PFSK-1 (cell line): ENCODE measurements at regions not wholly inside any gene's neighbourhood (a gene's known extent, or its start where the extent isn't known, plus 50 kb on each side); places are given as distances from the start of the nearest gene placed in this dataset.

ENCODE experiments used
- FOXP2 ChIP-seq: optimal IDR thresholded peaks from 2 replicates; pipeline ENCODE3; 2011; ENCODE audit warnings: borderline replicate concordance, control low read depth, inconsistent platforms; ENCODE audit not compliant: insufficient read depth; ENCODE audit errors: extremely low read length, extremely low read depth
- POLR2AphosphoS5 ChIP-seq: IDR thresholded peaks from 2 replicates; pipeline ENCODE4 v1.6.1; 2012; ENCODE audit warnings: low read depth, mild to moderate bottlenecking, control low read depth, low read length, moderate library complexity
- REST ChIP-seq, 2 experiments: IDR thresholded peaks; 2 replicates each; pipeline versions ENCODE4 v1.6.1 to v1.8.0; 2011 to 2012; ENCODE audit warnings: low read depth in 2 of 2, low read length in 2 of 2, control low read depth in 1 of 2, inconsistent platforms in 1 of 2, mild to moderate bottlenecking in 1 of 2, moderate library complexity in 1 of 2; ENCODE audit not compliant: insufficient read depth in 1 of 2
- SIN3A ChIP-seq: IDR thresholded peaks from 2 replicates; pipeline ENCODE4 v1.6.1; 2012; ENCODE audit warnings: mild to moderate bottlenecking, low read length, moderate library complexity, borderline replicate concordance; ENCODE audit not compliant: insufficient read depth
- TAF1 ChIP-seq: IDR thresholded peaks from 2 replicates; pipeline ENCODE4 v1.6.1; 2012; ENCODE audit warnings: low read length, control low read depth, borderline replicate concordance; ENCODE audit not compliant: insufficient read depth

- TF ChIP-seq TAF1 (no peak), SIN3A (no peak), POLR2AphosphoS5 (no peak)
Measured at GRCh38 chr18:65326805-65327204, 424.0 kb upstream of the CDH7 start.

- no peak for TF ChIP-seq REST (IDR thresholded peaks at IDR 0.05; ENCODE audit: insufficient read depth in 1 of 2, low read depth in 2 of 2, low read length in 2 of 2)
- no peak for TF ChIP-seq TAF1
- no peak for TF ChIP-seq SIN3A
- TF ChIP-seq FOXP2 = no peak
- TF ChIP-seq POLR2AphosphoS5 = no peak
Measured at GRCh38 chr18:65322895-65323294, 427.9 kb upstream of the CDH7 start.

- TF ChIP-seq REST (IDR thresholded peaks at IDR 0.05; ENCODE audit: insufficient read depth in 1 of 2, low read depth in 2 of 2, low read length in 2 of 2) (no peak), TAF1 (no peak), SIN3A (no peak), FOXP2 (no peak), POLR2AphosphoS5 (no peak)
Measured at GRCh38 chr18:65298422-65298821, 452.4 kb upstream of the CDH7 start.

- TF ChIP-seq SIN3A (no peak), POLR2AphosphoS5 (no peak), REST (IDR thresholded peaks at IDR 0.05; ENCODE audit: insufficient read depth in 1 of 2, low read depth in 2 of 2, low read length in 2 of 2) (no peak), TAF1 (no peak), FOXP2 (no peak)
Measured at GRCh38 chr18:65288908-65289307, 461.9 kb upstream of the CDH7 start.

- TF ChIP-seq REST (IDR thresholded peaks at IDR 0.05; ENCODE audit: insufficient read depth in 1 of 2, low read depth in 2 of 2, low read length in 2 of 2) = no peak
- TF ChIP-seq POLR2AphosphoS5 = no peak
- TF ChIP-seq FOXP2 = no peak
- TF ChIP-seq TAF1 = no peak
- no peak for TF ChIP-seq SIN3A
Measured at GRCh38 chr18:65287652-65288051, 463.2 kb upstream of the CDH7 start.
